ENCODE measurements at regions not wholly inside any gene's neighbourhood (a gene's known extent, or its start where the extent isn't known, plus 50 kb on each side); places are given as distances from the start of the nearest gene placed in this dataset.
A peak's percentile ranks its signal among the peaks of the same experiment; 100 is the strongest.

DNA sequence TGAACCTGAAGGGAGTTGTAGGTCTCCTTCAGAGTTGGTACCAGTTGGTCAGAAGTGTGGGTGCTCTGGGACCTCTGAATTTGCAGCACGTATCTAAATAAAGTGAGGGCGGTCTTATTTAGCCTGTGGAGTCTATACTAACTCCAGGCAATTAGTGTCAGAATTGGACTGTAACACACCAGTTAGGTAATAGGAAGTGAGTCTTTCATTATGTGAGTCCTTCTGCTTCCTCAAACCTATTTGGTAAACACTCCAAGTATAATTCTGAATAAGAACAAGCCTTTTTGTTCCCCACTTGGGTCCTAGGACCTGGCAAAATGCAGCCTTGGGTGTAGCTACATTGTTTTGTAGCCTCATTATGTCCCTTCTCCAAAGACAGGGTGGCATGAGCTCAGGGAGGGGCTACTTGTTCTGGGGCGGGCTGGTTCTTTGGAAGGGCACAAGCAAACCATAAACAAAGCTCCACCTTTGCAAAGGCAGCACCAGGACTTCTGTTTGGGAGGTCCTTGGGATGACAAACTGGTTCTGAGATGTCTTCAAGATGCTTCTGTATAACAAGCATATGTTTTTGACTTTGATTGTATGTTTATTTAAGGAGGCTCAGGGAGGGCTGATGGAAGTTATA lies 418.0 kb downstream of the ZNF536 start:
- Histone ChIP-seq H3K4me1 (no peaks in the 10 kb centered on the region), H3K27me3 (peaks cover 0 to 3% (median 2%) of the 10 kb centered on the region in 7 donors), H3K27ac (peak overlapping the region in 1 of 10 donors; percentile 1), H3K36me3 (no peaks in the 10 kb centered on the region), H3K9me3 (no peaks in the 10 kb centered on the region), H3K4me3 (no peak overlapping the region)
- no peak for ATAC-seq
- WGBS, 2 donors, result 82 to 94% methylated on average over 3 of the region's 3 CpGs
- TF ChIP-seq, protein P1, sequence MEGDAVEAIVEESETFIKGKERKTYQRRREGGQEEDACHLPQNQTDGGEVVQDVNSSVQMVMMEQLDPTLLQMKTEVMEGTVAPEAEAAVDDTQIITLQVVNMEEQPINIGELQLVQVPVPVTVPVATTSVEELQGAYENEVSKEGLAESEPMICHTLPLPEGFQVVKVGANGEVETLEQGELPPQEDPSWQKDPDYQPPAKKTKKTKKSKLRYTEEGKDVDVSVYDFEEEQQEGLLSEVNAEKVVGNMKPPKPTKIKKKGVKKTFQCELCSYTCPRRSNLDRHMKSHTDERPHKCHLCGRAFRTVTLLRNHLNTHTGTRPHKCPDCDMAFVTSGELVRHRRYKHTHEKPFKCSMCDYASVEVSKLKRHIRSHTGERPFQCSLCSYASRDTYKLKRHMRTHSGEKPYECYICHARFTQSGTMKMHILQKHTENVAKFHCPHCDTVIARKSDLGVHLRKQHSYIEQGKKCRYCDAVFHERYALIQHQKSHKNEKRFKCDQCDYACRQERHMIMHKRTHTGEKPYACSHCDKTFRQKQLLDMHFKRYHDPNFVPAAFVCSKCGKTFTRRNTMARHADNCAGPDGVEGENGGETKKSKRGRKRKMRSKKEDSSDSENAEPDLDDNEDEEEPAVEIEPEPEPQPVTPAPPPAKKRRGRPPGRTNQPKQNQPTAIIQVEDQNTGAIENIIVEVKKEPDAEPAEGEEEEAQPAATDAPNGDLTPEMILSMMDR (IDR thresholded peaks at IDR 0.05), result no peak
- no peak for DNase-seq
- intact Hi-C loops (cut with DNase I), result no loop called here

DNA sequence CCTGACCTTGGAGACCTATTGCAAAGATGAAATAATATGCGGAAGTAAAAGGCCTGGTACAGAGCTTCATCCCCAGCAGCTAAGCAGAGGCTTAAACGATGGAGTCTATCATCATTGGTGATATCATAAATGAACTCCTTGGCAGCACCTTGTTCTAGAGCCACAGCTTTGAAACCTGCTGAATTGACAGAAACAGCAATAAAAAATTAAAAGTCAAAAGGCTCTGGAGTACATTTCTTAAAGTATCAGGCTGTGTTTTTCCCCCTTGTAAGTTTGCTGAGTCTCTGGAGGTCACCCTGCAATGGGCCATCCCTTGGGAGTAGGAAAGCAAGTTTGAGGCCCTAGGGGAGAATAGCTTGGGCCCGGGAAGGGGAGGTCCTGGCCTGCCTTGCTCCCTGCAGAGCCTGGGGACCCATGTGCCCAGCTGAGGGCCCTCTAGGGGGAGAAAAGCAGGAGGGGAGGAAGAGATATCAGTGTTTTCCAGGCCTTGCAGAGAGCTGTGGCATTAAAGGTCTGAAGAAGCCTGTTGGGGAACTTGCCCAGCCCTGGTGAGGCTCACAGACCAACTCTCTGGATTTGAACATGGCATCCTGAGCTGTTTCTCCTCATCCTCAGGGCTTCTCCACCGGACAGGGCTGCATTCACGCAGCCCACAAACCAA lies 416.1 kb downstream of the ZNF536 start:
- no peaks in the 10 kb centered on the region for H3K9me3 ChIP-seq
- peaks cover 0 to 9% (median 0%) of the 10 kb centered on the region in 7 donors for H3K27me3 ChIP-seq
- no peaks in the 10 kb centered on the region for H3K4me1 ChIP-seq
- TF ChIP-seq, protein P1 (IDR thresholded peaks at IDR 0.05), result no peak
- no peak overlapping the region for H3K4me3 ChIP-seq
- intact Hi-C loops (cut with DNase I), result loop anchor here in 5 of 10 donors (5.0 to 10.0 kb wide), 4 partner anchors 567 to 1437 kb away; no protein-coding TSS in a partner anchor
- ATAC-seq, result no peak
- DNase-seq, result no peak
- no peaks in the 10 kb centered on the region for H3K36me3 ChIP-seq
- no peak overlapping the region for H3K27ac ChIP-seq
- 73 to 77% methylated on average over 5 of the region's 5 CpGs for WGBS, 2 donors

DNA sequence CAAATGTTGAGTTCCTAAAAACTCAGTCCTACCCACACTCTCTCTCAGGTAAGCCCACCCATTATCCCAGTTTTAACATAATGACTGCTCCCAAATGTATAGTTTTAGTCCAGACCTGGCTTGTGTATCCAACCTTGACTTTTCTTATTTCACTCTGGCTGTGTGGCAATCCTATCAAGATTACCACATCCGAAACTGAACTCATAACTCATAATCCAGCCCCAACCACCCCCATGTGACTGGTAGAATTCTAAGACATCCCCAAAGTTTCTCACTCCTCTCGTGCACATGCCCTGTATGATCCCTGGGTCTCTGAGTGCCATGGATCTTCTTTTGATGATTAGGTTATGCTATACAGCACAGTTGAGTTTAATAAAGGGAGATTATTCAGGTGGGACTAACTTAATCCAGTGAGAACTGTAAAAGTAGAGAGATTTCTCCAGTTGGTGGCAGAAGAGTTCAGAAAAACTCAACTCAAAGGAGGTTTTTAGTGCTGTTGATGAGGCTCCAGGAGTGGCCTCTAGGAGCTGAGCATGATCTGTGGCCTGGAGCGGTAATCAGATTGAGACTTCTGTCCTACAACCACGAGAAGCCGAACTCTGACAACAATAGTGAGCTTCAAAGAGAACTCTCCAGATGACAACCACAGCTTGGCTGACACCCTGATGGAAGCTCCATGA lies 413.4 kb downstream of the ZNF536 start:
- DNase-seq, result no peak
- Histone ChIP-seq H3K4me3 (no peak overlapping the region), H3K27me3 (peaks cover 0 to 9% (median 0%) of the 10 kb centered on the region in 7 donors), H3K4me1 (no peaks in the 10 kb centered on the region), H3K36me3 (no peaks in the 10 kb centered on the region), H3K27ac (no peak overlapping the region), H3K9me3 (no peaks in the 10 kb centered on the region)
- ATAC-seq, result no peak
- TF ChIP-seq, protein P1 (IDR thresholded peaks at IDR 0.05), result peak in 2 of 9 donors; percentile 9 to 13
- WGBS, 2 donors, result 73% methylated on average over 5 of the region's 5 CpGs
- intact Hi-C loops (cut with DNase I), result loop anchor here in 5 of 10 donors (5.0 to 10.0 kb wide), 4 partner anchors 569 to 1439 kb away; no protein-coding TSS in a partner anchor

DNA sequence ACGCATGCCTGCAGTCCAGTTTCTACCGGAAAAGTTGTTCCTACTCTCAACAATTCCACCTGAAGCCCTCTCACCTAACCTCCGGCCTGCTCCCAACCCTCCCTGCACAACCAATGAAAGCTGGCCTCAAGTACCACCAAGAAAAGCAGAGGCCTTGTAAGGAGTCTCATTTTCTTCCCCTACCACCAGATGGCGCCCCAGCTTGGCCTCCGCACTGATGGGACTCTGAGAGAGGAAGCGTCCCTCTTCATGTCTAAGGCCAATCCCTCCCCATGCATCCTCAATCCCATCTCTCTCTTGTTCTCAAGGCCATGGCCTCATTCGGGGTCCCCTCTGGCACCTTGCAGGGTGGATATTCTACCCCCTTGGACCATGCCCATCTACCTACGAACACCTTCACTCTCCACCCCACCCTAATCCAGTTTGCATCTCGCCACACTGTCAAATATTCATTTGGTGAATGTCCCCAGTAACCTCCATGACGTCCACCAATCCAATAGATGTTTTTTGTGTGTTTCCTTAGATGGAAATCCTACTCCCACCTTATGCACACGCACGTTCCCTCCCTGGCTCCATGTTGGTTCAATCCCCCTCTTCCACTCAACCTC lies 412.8 kb downstream of the ZNF536 start:
- DNase-seq, result peak; percentile 35 to 39
- Histone ChIP-seq H3K36me3 (no peaks in the 10 kb centered on the region), H3K4me1 (peaks cover 0 to 3% (median 0%) of the 10 kb centered on the region in 9 donors), H3K27me3 (peaks cover 0 to 14% (median 0%) of the 10 kb centered on the region in 7 donors), H3K4me3 (no peak overlapping the region), H3K9me3 (no peaks in the 10 kb centered on the region), H3K27ac (no peak overlapping the region)
- 65 to 69% methylated on average over 12 of the region's 12 CpGs for WGBS, 2 donors
- intact Hi-C loops (cut with DNase I), result loop anchor here in 6 of 10 donors (5.0 to 10.0 kb wide), 4 partner anchors 570 to 1440 kb away; no protein-coding TSS in a partner anchor
- TF ChIP-seq, protein P1 (IDR thresholded peaks at IDR 0.05), result peak; percentile 30 to 73 (median 56)
- peak in 4 of 8 donors; percentile 37 to 66 (median 54) for ATAC-seq
